SK-N-SH (cell line): ENCODE measurements at regions not wholly inside any gene's neighbourhood (a gene's known extent, or its start where the extent isn't known, plus 50 kb on each side); places are given as distances from the start of the nearest gene placed in this dataset.

Experiments
- CTCF ChIA-PET: fragments of 300-600, 350-600 bp; formaldehyde crosslinking; extraction: SDS; loops from one replicate; lab custom pipeline; 2021; lab: Yijun Ruan, JAX
- POLR2A ChIA-PET: fragments of 350-600 bp; sonication (Branson Sonifier 250); formaldehyde crosslinking; extraction: SDS; loops from one replicate; lab custom pipeline; 2020; ENCODE audit warnings: antibody characterized with exemption, inconsistent platforms; lab: Yijun Ruan, JAX
- DNase-seq: peaks from one replicate; pipeline ENCODE4 v3.0.0; 2012
- H2AFZ ChIP-seq: fragments of 200-600 bp; sonication (generic); 2 replicates; pipeline ENCODE4 v1.8.1; 2016; ENCODE audit warnings: antibody characterized with exemption, mild to moderate bottlenecking, low read depth
- H3F3A ChIP-seq: fragments of 200-600 bp; sonication (generic); replicated peaks from 2 replicates; pipeline ENCODE3; 2016; ENCODE audit warnings: antibody characterized with exemption, mild to moderate bottlenecking; ENCODE audit not compliant: insufficient read depth
- H3K27ac ChIP-seq, 2 experiments: fragments of 200-500 bp in 1 of 2; fragments of 200-600 bp in 1 of 2; sonication (Bioruptor generic) in 1 of 2; sonication (generic), shearing (Covaris generic) in 1 of 2; 2 replicates each; pipeline versions ENCODE4 v1.5.1 to v1.6.1; 2014 to 2016; ENCODE audit warnings: low read depth in 2 of 2, inconsistent platforms in 1 of 2, low read length in 1 of 2, mild to moderate bottlenecking in 1 of 2, mixed read lengths in 1 of 2
- H3K27me3 ChIP-seq: fragments of 200-600 bp; sonication (generic), shearing (Covaris generic); 2 replicates; pipeline ENCODE4 v1.6.1; 2016; ENCODE audit warnings: mixed run types; ENCODE audit not compliant: insufficient read depth
- H3K36me3 ChIP-seq, 2 experiments: fragments of 200-500 bp in 1 of 2; fragments of 200-600 bp in 1 of 2; sonication (Bioruptor generic) in 1 of 2; sonication (generic) in 1 of 2; replicated peaks in 1 of 2; 2 replicates each; pipeline versions ENCODE3 to v1.5.1; 2014 to 2016; ENCODE audit warnings: low read length in 1 of 2, mild to moderate bottlenecking in 1 of 2; ENCODE audit not compliant: insufficient read depth in 2 of 2, control insufficient read depth in 1 of 2
- H3K4me1 ChIP-seq, 2 experiments: fragments of 200-500 bp in 1 of 2; fragments of 200-600 bp in 1 of 2; sonication (Bioruptor generic) in 1 of 2; sonication (generic), shearing (Covaris generic) in 1 of 2; 2 replicates each; pipeline versions ENCODE4 v1.5.1 to v1.6.1; 2014 to 2016; ENCODE audit warnings: low read depth in 1 of 2, low read length in 1 of 2, mixed run types in 1 of 2; ENCODE audit not compliant: insufficient read depth in 2 of 2, control insufficient read depth in 1 of 2
- H3K4me2 ChIP-seq: fragments of 200-600 bp; sonication (generic), shearing (Covaris generic); 2 replicates; pipeline ENCODE4 v1.6.1; 2017; ENCODE audit warnings: mixed run types
- H3K4me3 ChIP-seq, 2 experiments: fragments of 200-500 bp in 1 of 2; fragments of 200-600 bp in 1 of 2; sonication (Bioruptor generic) in 1 of 2; sonication (generic), shearing (Covaris generic) in 1 of 2; 2 replicates each; pipeline versions ENCODE4 v1.5.1 to v1.8.1; 2014 to 2016; ENCODE audit warnings: low read depth in 2 of 2, inconsistent platforms in 1 of 2, low read length in 1 of 2, mild to moderate bottlenecking in 1 of 2, mixed read lengths in 1 of 2, moderate library complexity in 1 of 2
- H3K79me2 ChIP-seq: fragments of 200-600 bp; sonication (generic); 2 replicates; pipeline ENCODE4 v1.8.1; 2017; ENCODE audit warnings: mild to moderate bottlenecking; ENCODE audit not compliant: insufficient read depth
- H3K9ac ChIP-seq: fragments of 200-600 bp; sonication (generic); 2 replicates; pipeline ENCODE4 v1.6.1; 2017; ENCODE audit warnings: mixed run types
- H3K9me2 ChIP-seq: fragments of 200-600 bp; sonication (generic); 2 replicates; pipeline ENCODE4 v1.6.1; 2017; ENCODE audit warnings: mixed run types
- H3K9me3 ChIP-seq: fragments of 200-600 bp; sonication (generic); 2 replicates; pipeline ENCODE4 v1.6.1; 2017; ENCODE audit warnings: mixed run types, mild to moderate bottlenecking, moderate library complexity
- H4K20me1 ChIP-seq: fragments of 200-600 bp; sonication (generic); 2 replicates; pipeline ENCODE4 v1.6.1; 2017; ENCODE audit warnings: mild to moderate bottlenecking, mixed run types; ENCODE audit not compliant: insufficient read depth
- CHD2 ChIP-seq: fragments of 150-350 bp; IDR thresholded peaks from 2 replicates; pipeline ENCODE4 v1.6.1; 2018; ENCODE audit warnings: low read length; ENCODE audit not compliant: partially characterized antibody
- ELF1 ChIP-seq: IDR thresholded peaks from 2 replicates; pipeline ENCODE4 v1.4.0; 2012
- EP300 ChIP-seq, 2 experiments: IDR thresholded peaks; 2 replicates each; pipeline versions ENCODE4 v1.4.0 to v1.6.1; 2012; ENCODE audit warnings: borderline replicate concordance in 1 of 2, low read depth in 1 of 2, low read length in 1 of 2
- EZH2phosphoT487 ChIP-seq: fragments of 200-600 bp; sonication (generic); IDR thresholded peaks from 2 replicates; pipeline ENCODE4 v1.6.1; 2017; ENCODE audit warnings: low read depth, mixed run types, mild to moderate bottlenecking, antibody characterized with exemption, moderate library complexity, borderline replicate concordance
- FOSL2 ChIP-seq: IDR thresholded peaks from 2 replicates; pipeline ENCODE4 v1.4.0; 2012; ENCODE audit warnings: low read depth, mild to moderate bottlenecking, moderate library complexity, borderline replicate concordance
- GATA2 ChIP-seq: sonication (generic); formaldehyde crosslinking; IDR thresholded peaks from 2 replicates; pipeline ENCODE4 v1.5.0; 2020; ENCODE audit warnings: mild to moderate bottlenecking, missing genetic modification reagents
- JUND ChIP-seq: IDR thresholded peaks from 2 replicates; pipeline ENCODE4 v1.4.0; 2012
- MEF2A ChIP-seq: IDR thresholded peaks from 2 replicates; pipeline ENCODE4 v1.4.0; 2012; ENCODE audit warnings: low read depth, borderline replicate concordance
- MXI1 ChIP-seq: IDR thresholded peaks from 2 replicates; pipeline ENCODE4 v1.6.1; 2012; ENCODE audit warnings: mild to moderate bottlenecking, low read depth, low read length, improper control_type of control experiment
- NFIC ChIP-seq: IDR thresholded peaks from 2 replicates; pipeline ENCODE4 v1.4.0; 2012; ENCODE audit warnings: borderline replicate concordance
- POLR2AphosphoS5 ChIP-seq: IDR thresholded peaks from 2 replicates; pipeline ENCODE4 v1.6.1; 2012; ENCODE audit warnings: low read depth, low read length
- RAD21 ChIP-seq: IDR thresholded peaks from 2 replicates; pipeline ENCODE4 v1.6.1; 2012; ENCODE audit warnings: mild to moderate bottlenecking, low read length
- RCOR1 ChIP-seq: fragments of 150-350 bp; IDR thresholded peaks from 2 replicates; pipeline ENCODE4 v1.6.1; 2017; ENCODE audit warnings: antibody characterized with exemption, low read length
- RFX5 ChIP-seq: IDR thresholded peaks from 2 replicates; pipeline ENCODE4 v1.6.1; 2012; ENCODE audit warnings: mild to moderate bottlenecking, improper control_type of control experiment, low read length
- RXRA ChIP-seq: IDR thresholded peaks from 2 replicates; pipeline ENCODE4 v1.4.0; 2012; ENCODE audit warnings: low read depth, mild to moderate bottlenecking, borderline replicate concordance
- SIN3A ChIP-seq: IDR thresholded peaks from 2 replicates; pipeline ENCODE4 v1.6.1; 2012; ENCODE audit warnings: low read depth, mild to moderate bottlenecking, low read length, moderate library complexity, borderline replicate concordance
- SMC3 ChIP-seq: IDR thresholded peaks from 2 replicates; pipeline ENCODE4 v1.6.1; 2012; ENCODE audit warnings: low read depth, low read length, improper control_type of control experiment
- TCF12 ChIP-seq: IDR thresholded peaks from 2 replicates; pipeline ENCODE4 v1.4.0; 2012
- TEAD4 ChIP-seq: IDR thresholded peaks from 2 replicates; pipeline ENCODE4 v1.4.0; 2012; ENCODE audit warnings: mild to moderate bottlenecking, borderline replicate concordance; ENCODE audit not compliant: insufficient read depth
- USF1 ChIP-seq: IDR thresholded peaks from 2 replicates; pipeline ENCODE4 v1.4.0; 2012; ENCODE audit warnings: low read depth, borderline replicate concordance
- YY1 ChIP-seq: IDR thresholded peaks from 2 replicates; pipeline ENCODE4 v1.4.0; 2012; ENCODE audit warnings: low read depth, mild to moderate bottlenecking
- ZBTB33 ChIP-seq: IDR thresholded peaks from 2 replicates; pipeline ENCODE4 v1.4.0; 2012; ENCODE audit warnings: low read depth, borderline replicate concordance
- WGBS: methylation state at CpG from one replicate; pipeline ENCODE4 v1.1.6; 2017; ENCODE audit warnings: low lambda C conversion rate; 5-methylcytosine and 5-hydroxymethylcytosine counted together
- TF ChIP-seq, protein P1 (sequence below): fragments of 150-350 bp; IDR thresholded peaks from 2 replicates; pipeline ENCODE4 v1.6.1; 2017; ENCODE audit warnings: antibody characterized with exemption, low read length, low read depth, borderline replicate concordance

- no peak for TF ChIP-seq TEAD4
- TF ChIP-seq SIN3A = no peak
- no peak for TF ChIP-seq NFIC
- TF ChIP-seq RFX5 = no peak
- no peak for TF ChIP-seq ZBTB33
- TF ChIP-seq YY1 = no peak
- no peak for TF ChIP-seq GATA2 (CRISPR knock-in tag)
These were observed 324.3 kb upstream of the PKDCC start (continued) for GRCh38 chr2:41723526-41723925.

- H3K9ac ChIP-seq = no peak overlapping the region
- peaks cover 0 to 9% of the 10 kb centered on the region in 2 experiments; a peak in 2 of 4 replicates for H3K4me1 ChIP-seq
- no peaks in the 10 kb centered on the region for H3K79me2 ChIP-seq
- no peak for DNase-seq
- no peaks in the 10 kb centered on the region for H3K9me2 ChIP-seq
- H3K27ac ChIP-seq = no peak overlapping the region
- H2AFZ ChIP-seq = no peak overlapping the region
- ChIA-PET POLR2A (no interaction called here), CTCF (interaction anchor here (3.0 kb wide), 1 partner anchor 26 kb away, joined by 15 read pairs; no protein-coding TSS in a partner anchor)
- H3K27me3 ChIP-seq = no peaks in the 10 kb centered on the region
- 13% methylated on average over 3 of the region's 3 CpGs for WGBS
- H3K4me2 ChIP-seq = no peak overlapping the region
- H3F3A ChIP-seq = no peaks in the 10 kb centered on the region
- H3K36me3 ChIP-seq = no peaks in the 10 kb centered on the region
- H4K20me1 ChIP-seq = no peaks in the 10 kb centered on the region
- no peak overlapping the region for H3K4me3 ChIP-seq
- no peaks in the 10 kb centered on the region for H3K9me3 ChIP-seq
- no peak for TF ChIP-seq ELF1
- no peak for TF ChIP-seq MEF2A
- no peak for TF ChIP-seq POLR2AphosphoS5
- no peak for TF ChIP-seq CHD2
- TF ChIP-seq GATA2 (CRISPR knock-in tag) = no peak
- no peak for TF ChIP-seq SMC3
- TF ChIP-seq JUND = no peak
- no peak for TF ChIP-seq RCOR1
- TF ChIP-seq TCF12 = no peak
- no peak for TF ChIP-seq TEAD4
- TF ChIP-seq RAD21 = no peak
- TF ChIP-seq SIN3A = no peak
- no peak for TF ChIP-seq RXRA
- no peak for TF ChIP-seq MXI1
- no peak for TF ChIP-seq EP300 (IDR thresholded peaks at IDR 0.05; ENCODE audit: borderline replicate concordance in 1 of 2, low read depth in 1 of 2, low read length in 1 of 2)
- TF ChIP-seq EZH2phosphoT487 = no peak
- no peak for TF ChIP-seq USF1
- TF ChIP-seq, protein P1, sequence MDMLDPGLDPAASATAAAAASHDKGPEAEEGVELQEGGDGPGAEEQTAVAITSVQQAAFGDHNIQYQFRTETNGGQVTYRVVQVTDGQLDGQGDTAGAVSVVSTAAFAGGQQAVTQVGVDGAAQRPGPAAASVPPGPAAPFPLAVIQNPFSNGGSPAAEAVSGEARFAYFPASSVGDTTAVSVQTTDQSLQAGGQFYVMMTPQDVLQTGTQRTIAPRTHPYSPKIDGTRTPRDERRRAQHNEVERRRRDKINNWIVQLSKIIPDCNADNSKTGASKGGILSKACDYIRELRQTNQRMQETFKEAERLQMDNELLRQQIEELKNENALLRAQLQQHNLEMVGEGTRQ = no peak
- TF ChIP-seq FOSL2 = no peak
These were observed 323.4 kb upstream of the PKDCC start for GRCh38 chr2:41724465-41724864.
